ENCODE measurements at regions not wholly inside any gene's neighbourhood (a gene's known extent, or its start where the extent isn't known, plus 50 kb on each side); places are given as distances from the start of the nearest gene placed in this dataset.

- no peak for TF ChIP-seq SMAD4 (CRISPR knock-in tag; IDR thresholded peaks at IDR 0.05)
- TF ChIP-seq, protein P1, sequence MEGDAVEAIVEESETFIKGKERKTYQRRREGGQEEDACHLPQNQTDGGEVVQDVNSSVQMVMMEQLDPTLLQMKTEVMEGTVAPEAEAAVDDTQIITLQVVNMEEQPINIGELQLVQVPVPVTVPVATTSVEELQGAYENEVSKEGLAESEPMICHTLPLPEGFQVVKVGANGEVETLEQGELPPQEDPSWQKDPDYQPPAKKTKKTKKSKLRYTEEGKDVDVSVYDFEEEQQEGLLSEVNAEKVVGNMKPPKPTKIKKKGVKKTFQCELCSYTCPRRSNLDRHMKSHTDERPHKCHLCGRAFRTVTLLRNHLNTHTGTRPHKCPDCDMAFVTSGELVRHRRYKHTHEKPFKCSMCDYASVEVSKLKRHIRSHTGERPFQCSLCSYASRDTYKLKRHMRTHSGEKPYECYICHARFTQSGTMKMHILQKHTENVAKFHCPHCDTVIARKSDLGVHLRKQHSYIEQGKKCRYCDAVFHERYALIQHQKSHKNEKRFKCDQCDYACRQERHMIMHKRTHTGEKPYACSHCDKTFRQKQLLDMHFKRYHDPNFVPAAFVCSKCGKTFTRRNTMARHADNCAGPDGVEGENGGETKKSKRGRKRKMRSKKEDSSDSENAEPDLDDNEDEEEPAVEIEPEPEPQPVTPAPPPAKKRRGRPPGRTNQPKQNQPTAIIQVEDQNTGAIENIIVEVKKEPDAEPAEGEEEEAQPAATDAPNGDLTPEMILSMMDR (IDR thresholded peaks at IDR 0.05), result no peak
- TF ChIP-seq, protein P2, sequence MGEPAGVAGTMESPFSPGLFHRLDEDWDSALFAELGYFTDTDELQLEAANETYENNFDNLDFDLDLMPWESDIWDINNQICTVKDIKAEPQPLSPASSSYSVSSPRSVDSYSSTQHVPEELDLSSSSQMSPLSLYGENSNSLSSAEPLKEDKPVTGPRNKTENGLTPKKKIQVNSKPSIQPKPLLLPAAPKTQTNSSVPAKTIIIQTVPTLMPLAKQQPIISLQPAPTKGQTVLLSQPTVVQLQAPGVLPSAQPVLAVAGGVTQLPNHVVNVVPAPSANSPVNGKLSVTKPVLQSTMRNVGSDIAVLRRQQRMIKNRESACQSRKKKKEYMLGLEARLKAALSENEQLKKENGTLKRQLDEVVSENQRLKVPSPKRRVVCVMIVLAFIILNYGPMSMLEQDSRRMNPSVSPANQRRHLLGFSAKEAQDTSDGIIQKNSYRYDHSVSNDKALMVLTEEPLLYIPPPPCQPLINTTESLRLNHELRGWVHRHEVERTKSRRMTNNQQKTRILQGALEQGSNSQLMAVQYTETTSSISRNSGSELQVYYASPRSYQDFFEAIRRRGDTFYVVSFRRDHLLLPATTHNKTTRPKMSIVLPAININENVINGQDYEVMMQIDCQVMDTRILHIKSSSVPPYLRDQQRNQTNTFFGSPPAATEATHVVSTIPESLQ (CRISPR knock-in tag; IDR thresholded peaks at IDR 0.05), result no peak
- no peak for TF ChIP-seq KAT7 (CRISPR knock-in tag; IDR thresholded peaks at IDR 0.05; ENCODE audit: borderline replicate concordance)
- no peak for TF ChIP-seq ZNF396 (CRISPR knock-in tag; IDR thresholded peaks at IDR 0.05; ENCODE audit: borderline replicate concordance)
- TF ChIP-seq ELF4 (CRISPR knock-in tag; IDR thresholded peaks at IDR 0.05; ENCODE audit: low read depth), result no peak
- no peak for TF ChIP-seq SP1 (CRISPR knock-in tag; conservative IDR thresholded peaks at IDR 0.05)
- TF ChIP-seq ZNF263 (CRISPR knock-in tag; IDR thresholded peaks at IDR 0.05; ENCODE audit: low read depth), result no peak
- no peak for TF ChIP-seq MAX (CRISPR knock-in tag; IDR thresholded peaks at IDR 0.05)
- TF ChIP-seq, protein P3, sequence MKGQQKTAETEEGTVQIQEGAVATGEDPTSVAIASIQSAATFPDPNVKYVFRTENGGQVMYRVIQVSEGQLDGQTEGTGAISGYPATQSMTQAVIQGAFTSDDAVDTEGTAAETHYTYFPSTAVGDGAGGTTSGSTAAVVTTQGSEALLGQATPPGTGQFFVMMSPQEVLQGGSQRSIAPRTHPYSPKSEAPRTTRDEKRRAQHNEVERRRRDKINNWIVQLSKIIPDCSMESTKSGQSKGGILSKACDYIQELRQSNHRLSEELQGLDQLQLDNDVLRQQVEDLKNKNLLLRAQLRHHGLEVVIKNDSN (CRISPR knock-in tag; IDR thresholded peaks at IDR 0.05), result no peak
- TF ChIP-seq ZNF423 (CRISPR knock-in tag; IDR thresholded peaks at IDR 0.05), result no peak
Measured at GRCh38 chr6:115821798-115822197, 238.9 kb downstream of the FRK start.
